Fibroblast of skin of left biceps (primary cell): ENCODE measurements at regions not wholly inside any gene's neighbourhood (a gene's known extent, or its start where the extent isn't known, plus 50 kb on each side); places are given as distances from the start of the nearest gene placed in this dataset.

ENCODE experiments used
- DNase-seq, 2 experiments: peaks; one replicate each; pipeline ENCODE4 v3.0.0-alpha.2; 2013; ENCODE audit warnings: low read depth in 2 of 2

DNA sequence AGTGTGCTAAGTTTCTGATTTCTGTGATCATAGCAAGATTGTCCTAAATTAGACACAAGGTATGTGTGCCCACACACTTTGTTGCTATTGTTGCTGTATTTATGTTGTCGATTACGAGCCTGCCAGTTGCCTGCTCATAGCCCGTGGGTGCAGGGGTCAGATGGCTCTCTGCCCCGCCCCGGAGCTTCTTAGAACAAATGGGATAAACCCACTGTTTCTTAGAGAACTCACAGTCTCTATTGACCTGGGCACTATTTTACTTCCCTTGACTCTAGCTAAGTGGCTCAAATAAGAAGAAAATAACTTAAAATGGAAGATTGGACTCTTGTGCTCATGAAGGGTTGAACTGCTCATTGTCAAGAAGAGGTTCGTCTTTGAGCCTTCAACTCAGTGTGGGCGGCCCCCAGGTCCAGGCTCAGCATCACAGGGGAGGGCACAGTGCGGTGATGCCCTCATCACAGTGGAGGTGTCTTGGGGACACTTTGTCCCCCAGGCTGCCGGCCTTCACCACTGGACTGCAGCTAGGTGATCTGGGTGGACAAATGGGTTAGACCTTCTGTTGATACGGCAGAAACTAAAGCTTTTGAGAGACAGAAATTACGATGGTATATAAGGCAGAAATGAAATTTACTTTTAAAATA is 155.5 kb downstream of the TENT4A start:
- DNase-seq = no peak

DNA sequence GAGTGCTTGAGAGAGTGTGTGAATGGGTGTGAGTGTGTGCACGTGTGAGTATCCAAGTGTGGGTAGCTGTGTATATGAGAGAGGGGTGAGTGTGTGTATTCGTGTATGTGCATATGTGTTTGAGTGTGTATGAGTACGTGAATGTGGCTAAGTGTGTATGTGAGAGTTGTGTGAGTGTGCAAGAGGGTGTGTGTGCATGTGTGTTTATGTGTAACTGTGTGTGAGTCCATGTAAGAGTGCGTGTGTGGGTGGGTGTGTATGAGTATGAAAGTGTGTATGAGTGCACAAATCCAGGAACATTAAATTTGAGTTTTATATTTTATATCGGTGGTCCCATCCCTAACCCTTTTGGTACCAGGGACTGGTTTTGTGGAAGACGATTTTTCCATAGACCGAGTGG is 156.4 kb downstream of the TENT4A start:
- DNase-seq = no peak

GRCh38 chr5:6872441-6873160 is 159.4 kb downstream of the TENT4A start:
- no peak for DNase-seq

GRCh38 chr5:6873359-6873758 is 160.1 kb downstream of the TENT4A start:
- no peak for DNase-seq

GRCh38 chr5:6875376-6875775 is 162.1 kb downstream of the TENT4A start:
- DNase-seq = no peak

DNA sequence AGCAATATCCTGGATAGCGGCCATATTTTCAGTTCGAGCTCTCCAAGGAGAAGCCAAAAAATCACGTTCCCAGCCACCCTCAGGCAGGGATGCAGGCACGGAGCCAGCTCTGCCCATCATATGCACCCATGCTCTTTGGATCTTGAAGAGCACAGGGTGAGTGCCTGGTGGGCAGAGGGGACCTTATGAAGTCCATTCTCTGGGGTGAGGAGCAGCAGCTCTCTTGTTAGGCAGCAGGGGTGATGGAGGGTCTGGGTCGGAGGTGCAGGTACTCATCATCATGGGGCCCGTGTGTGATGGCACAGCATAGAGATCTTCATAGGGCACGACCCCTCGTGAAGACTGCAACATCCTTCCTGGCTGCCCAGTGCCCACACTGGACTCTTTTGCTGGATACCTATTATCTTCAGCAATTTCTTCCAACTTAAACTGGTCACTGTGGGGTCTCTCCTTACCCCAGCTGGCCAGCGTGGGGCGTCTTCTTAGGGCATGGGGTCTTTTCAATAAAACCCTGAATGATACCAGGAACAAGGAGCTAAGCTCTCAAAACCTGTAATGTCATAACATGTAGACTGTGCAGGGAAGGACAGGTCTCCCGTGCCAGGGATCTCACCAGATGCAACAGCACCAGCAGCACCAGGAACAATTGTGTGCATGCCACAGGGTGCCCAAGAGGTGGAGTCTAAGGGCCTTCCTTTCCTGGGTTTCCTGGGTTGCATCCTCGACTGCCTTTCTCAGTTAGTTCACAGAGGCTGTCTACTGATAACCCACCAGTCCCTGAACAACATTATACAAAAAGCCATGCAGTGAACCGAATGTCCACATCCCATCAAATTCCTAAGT is 165.0 kb downstream of the TENT4A start:
- DNase-seq = no peak

- DNase-seq = no peak
Observed at GRCh38 chr5:6885581-6885980, 172.3 kb downstream of the TENT4A start.

GRCh38 chr5:6886866-6887265 is 173.6 kb downstream of the TENT4A start:
- DNase-seq = no peak

DNA sequence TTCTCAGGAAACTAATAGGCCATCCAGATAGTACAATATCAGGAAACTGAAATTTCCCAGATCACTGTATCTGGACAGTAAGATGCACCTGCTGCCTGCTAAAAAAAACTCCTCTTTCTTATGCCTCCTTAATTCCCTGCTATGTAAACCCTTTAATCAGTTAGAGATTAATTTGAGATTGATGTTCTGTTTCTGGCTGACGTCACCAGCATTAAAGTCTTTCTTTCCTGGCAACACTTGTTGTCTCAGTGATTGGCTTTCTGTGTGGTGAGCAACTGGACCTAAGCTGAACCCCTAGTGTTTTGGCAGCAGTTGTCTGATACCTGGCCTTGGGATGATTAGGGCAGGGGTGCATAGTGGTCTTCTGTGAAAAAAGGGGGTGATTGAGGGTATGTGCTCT is 175.8 kb downstream of the TENT4A start:
- DNase-seq = no peak

- no peak for DNase-seq
Observed at GRCh38 chr5:6899221-6899620, 186.0 kb downstream of the TENT4A start.

GRCh38 chr5:6900247-6901227 is 187.3 kb downstream of the TENT4A start:
- DNase-seq = no peak

GRCh38 chr5:6902094-6902493 is 188.9 kb downstream of the TENT4A start:
- DNase-seq = no peak

DNA sequence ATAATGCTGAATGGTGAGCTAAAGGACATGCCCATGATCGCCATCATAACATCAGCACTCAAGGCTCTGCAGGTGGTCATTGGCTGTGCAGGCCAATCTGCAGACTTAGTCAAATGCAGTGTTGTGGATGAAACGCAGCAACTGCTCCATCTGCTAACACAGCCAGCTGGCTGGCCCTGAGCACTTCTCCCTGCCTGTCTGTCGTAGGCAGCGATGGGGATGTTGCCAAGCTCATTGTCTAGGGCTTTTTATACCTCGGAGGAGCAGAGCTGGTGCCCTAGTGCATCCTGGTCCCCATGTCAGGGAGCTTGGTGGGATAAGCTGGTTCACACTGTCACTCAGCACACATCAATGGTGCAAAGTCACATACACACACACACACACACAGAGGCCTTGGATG is 189.4 kb downstream of the TENT4A start:
- DNase-seq = no peak

DNA sequence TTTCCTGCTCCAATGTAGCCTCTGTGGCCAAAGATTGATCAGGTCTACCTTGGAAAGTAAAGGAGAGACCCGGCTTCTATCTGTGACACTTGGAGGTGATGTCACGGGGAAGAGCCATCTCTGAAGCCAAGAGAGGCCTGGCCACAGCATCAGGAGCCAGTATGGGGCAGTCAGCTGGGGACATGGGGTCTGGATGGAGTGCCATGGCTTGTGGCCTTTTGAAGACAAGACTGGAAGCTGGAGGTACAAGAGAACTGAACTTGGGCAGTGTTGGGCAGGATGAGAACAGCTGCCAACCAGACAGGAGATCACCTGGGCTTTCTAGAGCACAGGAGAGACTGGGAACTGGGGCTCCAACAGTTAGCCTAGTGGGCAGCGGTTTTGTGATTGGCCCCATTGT is 190.7 kb downstream of the TENT4A start:
- no peak for DNase-seq

GRCh38 chr5:6904860-6905259 is 191.6 kb downstream of the TENT4A start:
- DNase-seq = no peak

GRCh38 chr5:6905423-6905822 is 192.2 kb downstream of the TENT4A start:
- DNase-seq = no peak

DNA sequence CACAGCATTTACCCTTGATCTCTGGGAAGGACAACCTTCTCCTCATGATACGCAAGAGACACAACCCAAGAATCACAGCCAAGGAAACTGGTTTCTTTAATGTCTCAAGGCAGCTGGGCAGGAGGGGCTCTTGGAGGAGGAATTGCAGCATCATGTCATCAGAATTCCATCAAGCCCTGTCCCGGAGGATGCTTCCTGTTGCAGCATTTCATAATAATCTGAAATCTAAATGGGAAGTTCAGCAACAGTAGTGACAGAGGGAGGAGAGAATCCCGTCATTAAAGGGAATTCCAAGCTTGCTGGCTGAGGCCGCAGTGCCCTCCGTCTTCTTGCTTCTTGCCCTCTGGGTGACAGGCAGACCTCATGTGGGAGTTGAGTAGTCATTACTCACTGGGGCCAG is 192.7 kb downstream of the TENT4A start:
- no peak for DNase-seq

DNA sequence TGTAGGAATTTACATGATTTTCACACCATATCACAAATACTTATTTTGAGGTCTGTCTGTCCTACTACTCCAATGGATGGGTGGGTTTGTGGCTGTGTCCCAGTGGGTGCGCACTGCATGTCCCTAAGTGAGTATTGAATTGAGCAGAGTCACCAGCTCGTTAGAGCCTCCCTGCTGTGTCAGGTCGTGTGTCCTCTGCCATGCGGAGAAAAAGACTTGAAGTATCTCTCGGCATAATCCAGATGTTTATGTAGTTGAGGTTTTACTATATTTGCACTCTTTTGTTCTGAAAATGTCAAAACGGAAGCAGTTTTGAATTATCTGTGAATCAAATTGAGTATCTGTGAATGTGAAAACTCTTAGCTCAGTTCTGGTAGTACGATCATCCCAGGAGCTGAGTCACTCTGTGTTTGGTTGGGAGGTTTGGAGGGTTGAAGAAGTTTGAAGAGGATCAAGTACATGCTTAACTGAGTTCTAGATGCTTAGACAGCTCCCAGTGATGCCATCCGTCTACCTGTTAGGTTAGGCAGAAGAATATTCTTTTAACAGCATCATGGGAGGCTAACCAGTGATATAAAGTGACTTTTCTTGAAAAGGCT is 194.2 kb downstream of the TENT4A start:
- DNase-seq = no peak

GRCh38 chr5:6909901-6910300 is 196.7 kb downstream of the TENT4A start:
- DNase-seq = no peak

DNA sequence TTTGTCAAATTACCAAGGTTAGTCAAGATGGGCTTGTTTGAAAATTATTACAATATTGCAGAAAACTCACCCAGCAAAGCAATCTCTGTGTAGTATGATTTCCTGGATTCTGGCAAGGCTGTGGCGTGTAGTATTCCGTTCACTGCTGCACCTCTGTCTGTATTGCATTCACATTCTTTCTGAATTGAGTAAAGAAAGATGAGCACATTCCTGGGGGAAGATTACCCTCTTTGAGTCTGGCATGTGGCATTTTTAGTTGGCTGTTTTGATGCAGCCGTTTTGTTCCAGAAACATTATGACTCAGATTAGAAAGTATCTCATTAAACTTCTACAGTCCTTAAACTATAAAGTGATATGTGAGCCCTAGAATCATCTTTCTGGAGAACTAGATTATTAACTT is 197.7 kb downstream of the TENT4A start:
- DNase-seq = no peak

DNA sequence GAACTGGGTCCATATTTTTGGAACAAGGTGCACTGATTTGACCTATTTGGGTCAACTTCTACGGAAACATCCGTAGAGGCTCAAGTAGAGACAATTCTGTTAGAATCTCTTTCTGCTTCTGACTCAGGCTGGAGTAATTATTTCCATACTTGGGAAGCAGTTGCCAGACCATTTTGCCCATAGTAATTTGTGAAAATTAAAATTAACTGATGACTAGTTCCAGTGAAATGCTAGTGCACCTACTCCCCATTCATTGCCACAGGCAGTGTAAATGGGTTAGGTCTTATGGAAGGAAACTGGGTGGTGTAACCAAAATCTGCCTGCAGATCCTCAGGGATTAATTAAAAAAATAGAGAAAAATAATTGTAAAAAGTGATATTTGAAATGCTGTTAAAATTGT is 201.1 kb downstream of the TENT4A start:
- no peak for DNase-seq
